HCT116 (cell line): ENCODE measurements at regions not wholly inside any gene's neighbourhood (a gene's known extent, or its start where the extent isn't known, plus 50 kb on each side); places are given as distances from the start of the nearest gene placed in this dataset.

Experiments
- ELF1 ChIP-seq: IDR thresholded peaks from 2 replicates; pipeline ENCODE4 v1.6.1; 2012; ENCODE audit warnings: low read depth, borderline replicate concordance
- EZH2 ChIP-seq: fragments of 200-600 bp; sonication (generic); IDR thresholded peaks from 2 replicates; pipeline ENCODE4 v1.6.1; 2017; ENCODE audit warnings: antibody characterized with exemption, mixed run types
- EZH2phosphoT487 ChIP-seq: fragments of 200-600 bp; IDR thresholded peaks from 2 replicates; pipeline ENCODE4 v1.6.1; 2018; ENCODE audit warnings: antibody characterized with exemption, borderline replicate concordance
- JUND ChIP-seq: IDR thresholded peaks from 2 replicates; pipeline ENCODE4 v1.6.1; 2012
- POLR2A ChIP-seq: IDR thresholded peaks from 2 replicates; pipeline ENCODE4 v1.7.0; 2011; ENCODE audit warnings: borderline replicate concordance; ENCODE audit not compliant: insufficient read depth, insufficient read length; ENCODE audit errors: extremely low read depth
- SRF ChIP-seq: IDR thresholded peaks from 2 replicates; pipeline ENCODE4 v1.6.1; 2012; ENCODE audit warnings: low read depth
- YY1 ChIP-seq: IDR thresholded peaks from 2 replicates; pipeline ENCODE4 v1.6.1; 2011; ENCODE audit warnings: low read length, low read depth, moderate library complexity, mild to moderate bottlenecking; ENCODE audit not compliant: insufficient replicate concordance; ENCODE audit errors: extremely low read depth
- ZNF274 ChIP-seq: fragments of 200-500 bp; sonication (Bioruptor generic); IDR thresholded peaks from 2 replicates; pipeline ENCODE4 v1.6.1; 2014; ENCODE audit warnings: mild to moderate bottlenecking, low read depth, low read length, inconsistent platforms
- TF ChIP-seq, protein P1 (sequence below), 3 experiments: fragments of 200-600 bp in 1 of 3; sonication (generic) in 1 of 3; IDR thresholded peaks in 2 of 3; conservative IDR thresholded peaks in 1 of 3; 2 replicates each; pipeline ENCODE4 v1.5.1; 2012 to 2017; ENCODE audit warnings: low read depth in 2 of 3, low read length in 2 of 3, antibody characterized with exemption in 1 of 3, borderline replicate concordance in 1 of 3, control low read depth in 1 of 3, mild to moderate bottlenecking in 1 of 3, mixed read lengths in 1 of 3, mixed run types in 1 of 3, moderate library complexity in 1 of 3; ENCODE audit not compliant: insufficient read depth in 1 of 3
- TF ChIP-seq, protein P2 (sequence below): IDR thresholded peaks from 2 replicates; pipeline ENCODE4 v1.6.1; 2012; ENCODE audit warnings: low read depth

GRCh38 chr2:187865025-187865424, 310.8 kb upstream of the TFPI start:
- TF ChIP-seq, protein P1, sequence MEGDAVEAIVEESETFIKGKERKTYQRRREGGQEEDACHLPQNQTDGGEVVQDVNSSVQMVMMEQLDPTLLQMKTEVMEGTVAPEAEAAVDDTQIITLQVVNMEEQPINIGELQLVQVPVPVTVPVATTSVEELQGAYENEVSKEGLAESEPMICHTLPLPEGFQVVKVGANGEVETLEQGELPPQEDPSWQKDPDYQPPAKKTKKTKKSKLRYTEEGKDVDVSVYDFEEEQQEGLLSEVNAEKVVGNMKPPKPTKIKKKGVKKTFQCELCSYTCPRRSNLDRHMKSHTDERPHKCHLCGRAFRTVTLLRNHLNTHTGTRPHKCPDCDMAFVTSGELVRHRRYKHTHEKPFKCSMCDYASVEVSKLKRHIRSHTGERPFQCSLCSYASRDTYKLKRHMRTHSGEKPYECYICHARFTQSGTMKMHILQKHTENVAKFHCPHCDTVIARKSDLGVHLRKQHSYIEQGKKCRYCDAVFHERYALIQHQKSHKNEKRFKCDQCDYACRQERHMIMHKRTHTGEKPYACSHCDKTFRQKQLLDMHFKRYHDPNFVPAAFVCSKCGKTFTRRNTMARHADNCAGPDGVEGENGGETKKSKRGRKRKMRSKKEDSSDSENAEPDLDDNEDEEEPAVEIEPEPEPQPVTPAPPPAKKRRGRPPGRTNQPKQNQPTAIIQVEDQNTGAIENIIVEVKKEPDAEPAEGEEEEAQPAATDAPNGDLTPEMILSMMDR (IDR thresholded peaks at IDR 0.05 in 2 of 3, conservative IDR thresholded peaks at IDR 0.05 in 1 of 3; ENCODE audit: borderline replicate concordance in 1 of 3, insufficient read depth in 1 of 3, low read depth in 2 of 3, low read length in 2 of 3) = no peak
- TF ChIP-seq ZNF274 (no peak), POLR2A (no peak), EZH2phosphoT487 (no peak), JUND (no peak), EZH2 (no peak), ELF1 (no peak), YY1 (no peak), SRF (no peak)
- TF ChIP-seq, protein P2, sequence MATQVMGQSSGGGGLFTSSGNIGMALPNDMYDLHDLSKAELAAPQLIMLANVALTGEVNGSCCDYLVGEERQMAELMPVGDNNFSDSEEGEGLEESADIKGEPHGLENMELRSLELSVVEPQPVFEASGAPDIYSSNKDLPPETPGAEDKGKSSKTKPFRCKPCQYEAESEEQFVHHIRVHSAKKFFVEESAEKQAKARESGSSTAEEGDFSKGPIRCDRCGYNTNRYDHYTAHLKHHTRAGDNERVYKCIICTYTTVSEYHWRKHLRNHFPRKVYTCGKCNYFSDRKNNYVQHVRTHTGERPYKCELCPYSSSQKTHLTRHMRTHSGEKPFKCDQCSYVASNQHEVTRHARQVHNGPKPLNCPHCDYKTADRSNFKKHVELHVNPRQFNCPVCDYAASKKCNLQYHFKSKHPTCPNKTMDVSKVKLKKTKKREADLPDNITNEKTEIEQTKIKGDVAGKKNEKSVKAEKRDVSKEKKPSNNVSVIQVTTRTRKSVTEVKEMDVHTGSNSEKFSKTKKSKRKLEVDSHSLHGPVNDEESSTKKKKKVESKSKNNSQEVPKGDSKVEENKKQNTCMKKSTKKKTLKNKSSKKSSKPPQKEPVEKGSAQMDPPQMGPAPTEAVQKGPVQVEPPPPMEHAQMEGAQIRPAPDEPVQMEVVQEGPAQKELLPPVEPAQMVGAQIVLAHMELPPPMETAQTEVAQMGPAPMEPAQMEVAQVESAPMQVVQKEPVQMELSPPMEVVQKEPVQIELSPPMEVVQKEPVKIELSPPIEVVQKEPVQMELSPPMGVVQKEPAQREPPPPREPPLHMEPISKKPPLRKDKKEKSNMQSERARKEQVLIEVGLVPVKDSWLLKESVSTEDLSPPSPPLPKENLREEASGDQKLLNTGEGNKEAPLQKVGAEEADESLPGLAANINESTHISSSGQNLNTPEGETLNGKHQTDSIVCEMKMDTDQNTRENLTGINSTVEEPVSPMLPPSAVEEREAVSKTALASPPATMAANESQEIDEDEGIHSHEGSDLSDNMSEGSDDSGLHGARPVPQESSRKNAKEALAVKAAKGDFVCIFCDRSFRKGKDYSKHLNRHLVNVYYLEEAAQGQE = no peak
